Suppressor macrophage (primary cell): ENCODE measurements at regions not wholly inside any gene's neighbourhood (a gene's known extent, or its start where the extent isn't known, plus 50 kb on each side); places are given as distances from the start of the nearest gene placed in this dataset.

Experiments
- DNase-seq, 4 experiments: peaks; one replicate each; pipeline ENCODE4 v3.0.0-alpha.2; 2020 to 2022

DNA sequence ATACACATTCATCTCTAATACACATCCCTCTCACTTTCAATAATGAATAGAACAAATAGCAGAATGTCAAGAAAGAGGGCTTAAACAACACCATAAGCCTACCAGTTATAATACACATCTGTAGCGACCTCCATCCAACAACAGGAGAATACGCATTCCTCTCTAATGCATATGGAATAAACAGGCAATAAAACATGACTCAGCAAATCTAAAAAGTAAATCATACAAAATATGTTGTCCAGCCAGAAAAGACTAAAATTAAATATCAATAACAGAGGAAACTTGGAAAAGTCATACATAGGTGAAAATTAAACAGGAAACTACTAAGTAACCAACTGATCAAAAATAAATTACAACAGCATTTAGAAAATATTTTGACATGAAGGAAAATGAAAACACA lies 1127.5 kb upstream of the NCAM2 start:
- DNase-seq, result no peak

DNA sequence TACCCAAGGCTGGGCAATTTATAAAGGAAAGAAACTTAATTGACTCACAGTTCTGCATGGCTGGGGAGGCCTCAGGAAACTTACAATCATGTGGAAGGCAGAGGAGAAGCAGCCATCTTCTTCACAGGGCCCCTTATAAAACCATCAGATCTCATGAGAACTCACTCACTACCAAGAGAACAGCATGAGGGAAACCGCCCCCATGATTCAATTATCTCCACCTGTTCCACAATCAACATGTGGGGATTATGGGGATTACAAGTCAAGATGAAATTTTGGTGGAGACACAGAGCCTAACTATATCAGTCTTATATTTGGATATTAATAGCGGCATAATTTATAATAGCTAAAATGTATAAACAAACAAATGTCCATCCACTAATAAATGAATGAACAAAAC lies 1123.7 kb upstream of the NCAM2 start:
- DNase-seq, result no peak

DNA sequence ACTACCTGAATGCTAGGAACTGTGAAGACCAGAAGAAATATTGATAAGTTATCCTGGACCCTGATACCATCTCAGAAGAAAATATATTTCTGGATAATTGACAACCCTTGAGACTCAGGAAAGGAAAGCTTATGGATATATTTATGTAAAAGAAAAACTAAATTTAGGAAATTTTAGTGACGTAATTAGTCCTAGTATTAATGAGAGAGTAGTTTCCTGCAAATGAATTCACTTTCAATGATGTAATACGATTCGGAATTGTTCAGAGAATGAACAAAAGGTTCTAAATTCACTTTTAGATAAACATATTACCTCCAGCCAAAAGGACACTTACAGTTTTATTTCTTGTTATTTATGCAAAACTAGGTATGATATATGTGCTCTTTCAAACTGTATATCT lies 1120.1 kb upstream of the NCAM2 start:
- no peak for DNase-seq

DNA sequence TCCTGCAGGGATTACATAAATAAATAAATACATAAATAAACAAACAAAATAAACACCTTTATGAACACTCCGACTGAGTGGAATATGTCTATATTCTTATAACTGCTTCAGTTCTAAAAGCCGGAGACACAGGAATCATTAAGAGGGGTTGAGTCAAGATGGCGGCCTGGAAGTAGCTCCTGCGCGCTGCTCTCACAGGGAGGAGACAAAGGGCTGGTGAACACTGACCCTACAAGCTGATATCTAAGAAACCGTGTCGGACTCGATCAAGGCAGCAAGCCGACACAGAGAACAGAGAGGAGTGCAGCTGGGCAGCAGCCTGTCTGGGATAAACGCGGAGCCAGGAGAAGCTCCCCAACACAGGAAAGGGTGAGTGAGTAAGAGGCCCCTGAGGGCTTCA lies 1098.6 kb upstream of the NCAM2 start:
- no peak for DNase-seq

DNA sequence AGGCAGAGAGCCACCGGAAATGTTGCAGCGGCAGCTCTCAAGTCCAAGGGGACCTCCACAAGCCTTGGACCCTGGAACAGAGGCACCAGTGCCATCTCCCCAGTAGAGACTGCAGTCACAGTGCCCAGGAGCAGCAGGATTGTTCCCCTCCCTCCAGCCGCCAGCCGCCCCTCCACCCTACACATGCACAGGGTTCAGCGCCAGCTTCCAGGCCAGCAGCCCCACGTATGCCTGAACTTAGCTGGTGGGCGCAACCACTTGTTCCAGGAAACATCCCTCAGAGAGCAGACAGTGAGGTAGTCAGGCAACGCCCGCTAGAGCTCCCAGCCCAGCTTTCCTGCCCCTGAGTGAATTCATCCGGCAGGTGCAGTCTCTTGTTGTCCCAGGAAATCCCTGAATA lies 1098.1 kb upstream of the NCAM2 start:
- no peak for DNase-seq

DNA sequence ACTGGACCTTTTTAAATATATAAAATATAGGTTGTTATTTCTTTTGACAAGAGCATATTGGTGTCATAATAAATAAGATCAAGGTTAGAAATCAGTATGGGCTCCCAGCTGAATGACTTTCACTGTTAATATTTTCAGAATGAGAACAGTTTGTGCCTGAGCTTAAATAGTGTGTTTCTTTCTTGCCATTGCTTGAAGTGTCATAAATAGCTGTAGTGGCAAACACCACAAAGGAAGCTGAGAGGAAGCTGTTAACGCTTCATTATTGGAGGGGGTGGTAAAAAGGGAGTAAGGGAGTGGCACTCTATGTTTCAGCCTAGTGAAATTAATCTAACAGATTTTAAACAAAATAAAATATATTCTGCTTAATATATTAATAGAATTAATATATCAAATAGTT lies 1089.8 kb upstream of the NCAM2 start:
- DNase-seq, result no peak

DNA sequence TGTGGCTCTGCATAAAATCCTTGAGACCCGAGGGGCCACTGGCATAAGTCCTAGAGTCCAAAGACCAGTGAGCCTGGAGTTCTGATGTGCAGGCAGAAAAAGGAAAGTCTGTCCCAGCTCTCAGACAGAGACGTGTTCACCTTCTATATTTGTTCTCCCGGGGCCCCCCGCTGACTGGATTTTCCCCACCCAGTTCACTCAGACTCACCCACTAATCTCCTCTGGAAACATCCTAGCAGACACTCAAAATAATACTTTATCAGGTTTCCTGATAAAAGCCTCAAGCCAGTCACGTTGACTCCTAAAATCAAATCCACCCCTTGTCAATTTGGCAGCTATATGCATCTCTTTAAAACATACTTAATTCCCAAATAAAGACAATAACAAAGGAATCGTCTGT lies 1084.2 kb upstream of the NCAM2 start:
- DNase-seq, result no peak

DNA sequence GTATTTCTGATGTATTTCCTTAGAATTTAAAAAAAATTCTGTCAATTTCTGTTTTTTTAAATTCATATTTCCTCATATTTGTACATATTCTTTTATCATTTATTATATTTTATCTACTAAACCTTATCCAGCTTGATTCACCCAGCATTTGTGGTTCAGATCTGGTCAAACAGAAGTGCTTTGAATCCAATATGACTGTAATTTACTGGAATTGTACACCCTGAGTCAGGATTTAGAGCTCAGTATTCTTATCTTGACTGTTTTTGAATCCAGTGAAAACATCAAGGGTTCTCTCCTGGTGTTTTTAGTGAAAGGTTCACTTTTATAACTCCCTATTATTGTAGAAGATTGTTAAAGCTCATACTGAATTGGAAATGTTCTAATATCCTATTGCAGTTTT lies 1077.0 kb upstream of the NCAM2 start:
- DNase-seq, result no peak

DNA sequence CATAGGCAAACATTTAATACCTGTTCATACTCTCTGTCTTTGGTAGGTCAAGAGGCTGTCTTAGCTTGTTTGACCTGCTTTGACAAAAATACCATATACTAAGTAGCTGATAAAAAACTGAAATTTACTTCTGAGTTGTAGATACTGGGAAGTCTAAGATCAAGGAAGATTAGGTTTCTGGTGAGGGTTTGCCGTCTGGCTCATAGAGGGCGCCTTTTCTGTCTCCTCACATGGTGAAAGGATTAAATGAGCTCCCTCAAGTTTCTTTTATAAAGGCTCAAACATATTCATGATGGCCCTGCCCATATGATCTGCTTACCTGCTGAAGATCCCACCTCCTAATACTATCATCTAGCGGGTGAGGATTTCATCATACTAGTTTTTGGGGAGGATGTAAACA lies 1076.1 kb upstream of the NCAM2 start:
- no peak for DNase-seq

DNA sequence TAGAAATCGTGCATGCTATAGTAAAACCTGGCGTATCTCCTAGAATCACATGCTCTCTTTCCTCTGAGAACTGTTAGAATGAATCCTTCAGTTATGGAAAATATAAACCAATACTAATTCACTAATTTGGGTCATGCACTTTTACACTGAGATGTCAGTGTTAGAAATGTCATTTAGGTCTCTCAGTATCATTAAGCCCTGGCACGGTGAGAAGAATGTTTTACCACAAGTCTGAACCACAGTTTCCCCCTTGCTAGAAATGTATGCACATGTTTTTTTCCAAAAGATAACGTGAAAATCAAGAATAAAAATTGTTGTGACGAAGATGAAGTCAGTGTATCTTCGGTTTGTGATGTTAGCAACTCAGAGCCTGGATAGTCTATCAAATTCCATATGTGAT lies 1062.7 kb upstream of the NCAM2 start:
- DNase-seq, result no peak

DNA sequence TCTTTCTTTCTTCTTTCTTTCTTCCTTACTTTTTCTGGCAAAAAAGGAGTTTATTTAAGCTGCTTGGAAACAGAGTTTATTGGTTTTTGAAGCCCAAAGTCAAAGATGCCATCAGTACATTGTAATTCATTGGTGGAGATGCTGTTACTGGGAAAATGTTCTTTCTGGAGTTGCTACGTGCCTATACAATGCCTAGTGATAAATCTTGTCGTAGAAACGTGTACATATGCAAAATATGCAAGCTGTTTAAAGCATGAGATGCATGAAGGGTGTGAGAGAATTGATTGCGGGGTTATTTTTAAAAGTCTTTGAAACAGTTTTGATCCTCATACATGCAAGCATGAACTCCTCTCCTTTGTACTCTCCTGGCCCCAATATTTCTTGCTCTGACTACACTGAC lies 1060.6 kb upstream of the NCAM2 start:
- DNase-seq, result no peak

DNA sequence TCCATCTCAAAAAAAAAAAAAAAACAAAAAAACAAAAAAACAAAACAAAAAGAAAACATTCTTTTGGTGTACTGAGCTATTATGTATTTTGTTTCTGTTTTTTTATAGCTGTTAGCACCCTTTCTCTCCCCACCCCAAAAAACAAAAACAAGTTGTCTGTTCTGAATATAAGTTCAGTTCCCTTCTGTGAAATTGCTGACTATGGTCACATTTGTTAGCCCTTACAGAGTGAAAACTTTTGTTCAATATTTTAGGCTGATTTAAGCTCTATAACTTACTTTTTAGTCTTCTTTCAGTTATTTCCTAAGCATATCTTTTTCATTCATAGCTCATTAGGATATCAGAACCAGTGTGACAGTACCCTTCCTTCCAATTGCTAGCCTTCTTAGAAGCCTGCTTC lies 1056.6 kb upstream of the NCAM2 start:
- no peak for DNase-seq

DNA sequence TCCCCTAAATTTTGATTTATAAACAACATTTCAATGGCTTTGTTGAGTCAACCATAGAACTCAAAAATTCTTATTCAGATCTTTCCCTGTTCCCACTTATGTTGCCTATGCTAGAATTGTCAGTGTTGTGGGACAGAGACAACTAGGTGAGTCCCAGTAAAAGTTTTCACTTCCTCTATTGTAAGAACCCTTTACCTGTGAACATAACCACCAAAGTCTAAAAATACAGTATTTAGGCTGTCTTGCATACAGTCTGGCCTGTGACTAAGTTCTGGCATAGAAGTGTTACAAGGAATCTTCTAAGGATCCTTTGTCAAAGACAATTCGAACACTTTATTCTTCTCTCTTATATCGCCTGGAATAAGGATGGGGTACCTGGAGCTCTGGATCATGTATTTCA lies 1047.9 kb upstream of the NCAM2 start:
- no peak for DNase-seq

DNA sequence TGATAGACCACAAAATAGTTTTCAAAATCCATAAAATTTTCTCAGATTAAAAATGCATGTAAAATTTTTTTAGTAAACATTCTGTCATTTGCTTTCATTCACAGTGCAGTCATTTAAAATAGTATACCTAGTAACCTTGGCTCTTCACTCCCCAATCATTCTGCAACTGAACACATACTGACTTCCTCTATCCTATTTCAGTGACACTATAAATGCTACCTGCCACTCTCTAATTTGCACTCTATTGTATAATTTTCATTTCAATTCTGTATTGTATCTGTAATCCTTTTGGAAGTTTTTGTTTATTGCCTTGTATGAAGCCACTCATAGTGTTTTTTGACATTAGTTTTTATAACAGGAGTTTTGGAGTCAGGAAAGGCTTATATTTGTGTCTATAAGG lies 1029.1 kb upstream of the NCAM2 start:
- DNase-seq, result no peak

DNA sequence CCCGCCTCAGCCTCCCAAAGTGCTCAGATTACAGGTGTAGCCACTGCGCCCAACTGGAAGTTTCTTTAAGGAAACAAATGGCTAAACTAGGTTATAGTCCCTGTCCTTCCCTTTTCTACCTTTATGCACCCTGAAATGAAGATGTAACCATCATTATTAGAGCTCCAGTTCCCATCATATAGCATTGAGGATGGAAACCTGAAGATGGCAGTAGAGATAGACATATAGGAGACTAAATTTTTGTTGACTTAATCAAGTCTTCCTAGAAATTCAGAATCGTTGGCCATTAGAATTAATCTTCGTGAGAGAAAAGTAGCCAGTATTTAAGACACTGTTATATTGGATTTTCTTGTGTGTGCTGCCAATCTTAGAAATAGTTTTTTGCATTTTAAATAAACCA lies 1016.3 kb upstream of the NCAM2 start:
- peak in 1 of 4 experiments; percentile 1 for DNase-seq

DNA sequence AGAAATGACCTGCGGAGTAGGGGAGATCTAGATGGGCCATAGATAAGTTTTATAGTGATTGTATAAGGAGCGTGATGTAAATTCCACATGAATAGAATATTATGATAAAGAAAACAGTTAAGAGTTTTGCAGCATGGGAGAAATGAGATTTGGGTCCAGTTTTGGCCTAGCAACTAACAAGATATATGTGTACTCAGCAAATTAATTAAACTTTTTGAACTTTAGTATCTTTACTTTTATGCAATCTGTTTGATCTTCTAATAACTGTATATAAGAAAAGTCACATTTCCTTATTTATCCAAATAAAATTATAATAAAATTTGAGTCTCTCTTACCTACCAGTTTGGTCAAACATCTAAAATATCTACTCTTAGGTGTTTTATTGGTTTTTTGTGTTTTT lies 1011.8 kb upstream of the NCAM2 start:
- DNase-seq, result no peak

DNA sequence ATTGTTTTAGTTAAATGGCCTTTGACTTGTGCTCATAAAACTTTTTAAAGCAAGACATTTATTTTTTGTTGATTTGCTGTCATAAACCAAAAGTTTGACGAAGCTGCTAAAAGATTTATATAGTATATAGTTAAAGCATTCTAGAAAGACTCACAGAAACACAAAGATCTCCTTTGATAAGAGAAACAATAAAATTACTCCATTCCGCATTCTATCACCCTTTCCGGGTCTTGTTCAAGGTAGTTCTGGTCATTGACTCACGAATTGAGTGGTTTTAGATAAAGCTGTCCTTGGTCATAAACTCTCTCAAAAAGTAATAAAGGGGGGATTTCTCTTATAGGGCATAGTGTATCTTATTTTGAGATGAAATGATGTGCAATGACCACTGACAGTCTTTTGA lies 1010.5 kb upstream of the NCAM2 start:
- no peak for DNase-seq

DNA sequence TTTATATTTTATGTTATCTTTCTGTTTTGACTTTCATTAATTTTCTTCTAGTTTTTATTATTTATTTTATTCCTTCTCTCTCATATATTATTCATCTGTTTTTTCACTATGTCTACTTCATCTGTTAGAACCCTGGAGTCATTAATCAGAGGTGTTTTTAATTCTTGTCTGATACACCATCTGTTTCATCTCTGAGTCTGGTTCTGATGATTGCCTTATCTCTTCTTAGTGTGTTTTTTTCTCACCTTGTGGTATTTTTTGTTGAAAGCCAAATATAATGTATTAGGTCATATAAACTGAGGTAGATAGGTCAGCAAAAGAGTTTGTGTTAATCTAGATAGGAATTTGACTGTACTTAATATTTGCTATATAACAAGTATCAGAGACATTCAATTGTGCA lies 1005.7 kb upstream of the NCAM2 start:
- DNase-seq, result no peak

DNA sequence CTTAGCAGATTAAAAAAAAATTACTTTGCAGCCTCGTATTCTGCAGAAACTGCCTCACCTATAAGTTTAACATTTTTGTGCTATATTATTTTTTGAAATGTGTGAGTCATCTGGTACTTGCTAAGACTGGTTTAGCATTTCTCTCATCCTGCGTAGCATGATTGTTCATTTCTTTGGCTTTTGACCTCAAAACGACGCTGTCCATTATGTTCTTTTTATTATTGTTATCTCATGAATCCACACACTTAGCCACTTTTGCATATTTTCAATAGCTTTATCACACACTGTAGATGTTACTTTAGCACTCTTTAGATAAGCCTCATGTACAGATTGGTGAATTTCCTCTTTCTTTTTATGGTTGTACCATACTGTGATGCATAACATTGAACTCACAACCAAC lies 1004.9 kb upstream of the NCAM2 start:
- DNase-seq, result no peak

DNA sequence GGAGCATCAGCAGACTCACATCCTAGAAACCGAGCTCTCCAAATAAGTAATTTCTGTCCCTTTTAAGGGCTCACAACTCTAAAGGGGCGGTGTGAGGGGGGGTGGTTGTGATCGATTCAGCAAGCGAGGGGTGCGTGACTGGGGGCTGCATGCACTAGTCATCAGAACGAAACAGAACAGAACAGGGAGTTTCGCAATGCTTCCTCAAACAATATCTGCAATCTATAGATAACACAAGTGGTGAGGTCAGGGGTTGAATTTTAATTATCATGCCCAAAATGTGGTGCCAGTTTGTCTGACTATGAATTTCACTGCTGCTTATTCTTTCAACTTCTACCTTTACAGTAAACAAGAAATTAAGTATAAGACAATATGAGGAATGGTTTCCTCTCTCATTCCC lies 1003.0 kb upstream of the NCAM2 start:
- DNase-seq, result no peak

DNA sequence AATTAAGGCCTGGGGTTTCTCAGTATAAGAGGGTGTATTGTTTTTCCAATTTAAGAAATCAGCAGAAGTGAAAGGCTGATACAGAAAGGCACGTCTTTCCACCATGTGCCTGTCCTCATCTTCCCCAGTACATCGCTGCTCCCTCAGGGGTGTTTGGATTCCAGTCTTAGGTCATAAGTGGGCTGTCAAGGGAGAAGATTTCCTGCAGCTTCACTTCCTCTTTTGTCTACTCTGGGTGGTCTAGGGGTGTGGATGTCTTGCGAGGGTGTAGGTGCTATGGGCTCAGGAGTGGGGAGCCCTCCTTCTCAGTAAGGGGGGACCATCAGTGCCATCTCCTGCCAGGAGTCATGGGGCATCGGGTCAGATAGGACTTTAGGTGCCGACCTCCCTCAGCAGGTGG lies 999.8 kb upstream of the NCAM2 start:
- DNase-seq, result no peak

DNA sequence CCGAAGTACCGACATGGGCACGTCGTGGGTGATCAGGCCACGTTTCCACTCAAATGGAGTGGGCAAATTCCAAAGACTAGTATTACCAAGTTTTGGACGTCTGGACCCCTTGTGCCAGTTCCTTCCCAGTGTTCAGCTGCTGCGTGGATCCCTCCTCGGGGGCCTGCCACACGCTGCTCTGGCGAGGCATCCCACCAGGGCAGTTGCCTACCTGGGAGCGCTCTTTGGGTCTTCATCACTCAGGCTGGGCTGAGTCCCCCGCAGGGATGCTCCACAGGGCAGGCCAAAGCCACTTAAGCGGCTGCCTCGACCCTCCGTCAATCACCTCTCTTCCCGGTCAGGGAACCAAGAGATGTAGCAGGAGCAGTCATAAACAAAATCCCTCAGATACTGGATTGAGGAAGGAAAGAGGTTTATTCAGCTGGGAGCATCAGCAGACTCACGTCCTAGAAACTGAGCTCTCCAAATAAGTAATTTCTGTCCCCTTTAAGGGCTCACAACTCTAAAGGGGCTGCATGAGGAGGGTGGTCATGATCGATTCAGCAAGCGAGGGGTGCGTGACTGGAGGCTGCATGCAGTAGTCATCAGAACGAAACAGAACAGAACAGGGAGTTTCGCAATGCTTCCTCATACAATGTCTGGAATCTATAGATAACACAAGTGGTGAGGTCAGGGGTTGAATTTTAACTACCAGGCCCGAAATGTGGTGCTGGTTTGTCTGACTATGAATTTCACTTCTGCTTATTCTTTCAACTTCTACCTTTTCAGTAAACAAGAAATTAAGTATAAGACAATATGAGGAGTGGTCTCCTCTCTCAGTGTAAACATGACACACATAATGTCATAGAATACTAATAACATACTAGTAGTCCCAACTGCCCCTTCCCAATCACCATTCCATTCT lies 998.6 kb upstream of the NCAM2 start:
- peak; percentile 4 to 44 (median 38) for DNase-seq

DNA sequence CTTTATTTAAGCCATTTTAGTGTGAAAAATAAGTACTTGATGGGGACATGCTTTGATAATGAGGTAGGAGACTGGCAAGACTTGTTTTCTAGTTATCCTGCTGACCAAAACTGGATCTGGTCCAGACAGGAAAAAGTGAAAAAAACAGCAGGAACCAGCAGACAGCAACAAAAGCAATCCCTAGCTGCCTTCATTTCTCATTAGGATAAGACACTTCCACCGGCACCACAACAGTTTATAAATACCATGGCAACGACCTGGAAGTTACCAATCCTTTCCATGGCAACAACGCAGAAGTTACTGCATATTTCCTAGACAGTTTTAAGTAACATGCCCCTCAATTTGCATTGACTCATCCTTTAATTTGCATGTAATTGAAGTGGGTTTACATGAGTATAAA lies 993.8 kb upstream of the NCAM2 start:
- peak in 1 of 4 experiments; percentile 4 for DNase-seq

DNA sequence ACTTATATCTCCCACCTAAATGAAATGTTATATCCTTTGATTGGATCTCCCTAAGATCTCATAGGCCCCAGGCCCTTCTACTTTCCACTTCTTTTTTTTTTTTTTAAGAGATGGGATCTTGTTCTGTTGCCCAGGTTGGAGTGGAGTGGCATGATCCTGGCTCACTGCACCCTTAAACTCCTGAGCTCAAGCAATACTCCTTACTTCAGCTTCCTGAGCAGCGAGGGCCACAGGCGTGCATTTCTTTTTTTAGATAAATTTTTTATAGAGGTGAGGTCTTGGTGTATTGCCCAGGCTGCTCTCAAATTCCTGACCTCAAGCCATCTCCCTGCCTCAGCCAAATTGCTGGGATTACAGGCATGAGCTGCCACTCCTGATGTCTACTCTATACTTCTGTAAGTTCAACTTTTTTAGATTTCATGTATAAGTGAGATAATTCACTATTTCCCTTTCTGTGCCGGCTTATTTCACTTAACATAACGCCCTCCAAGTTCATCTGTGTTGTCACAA lies 987.5 kb upstream of the NCAM2 start:
- no peak for DNase-seq

DNA sequence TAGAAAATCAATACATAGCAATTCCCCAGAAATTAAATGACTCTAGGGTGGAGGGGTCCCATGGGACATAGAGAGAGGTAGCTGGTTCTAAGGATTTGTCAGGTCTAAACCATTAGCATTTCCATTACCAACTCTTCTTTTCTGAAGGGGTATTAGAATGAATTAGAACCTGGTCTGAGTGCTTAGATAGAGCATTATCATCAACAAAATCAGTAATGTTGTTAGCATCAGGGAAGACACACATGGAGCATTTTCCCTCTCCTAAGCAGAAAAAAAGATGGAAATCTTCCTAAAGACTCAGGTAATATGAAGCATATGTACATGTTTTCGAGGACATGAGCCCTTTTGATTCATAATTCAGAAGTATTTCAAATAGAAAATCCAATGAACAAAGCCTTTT lies 984.4 kb upstream of the NCAM2 start:
- DNase-seq, result no peak
